ENCODE measurements at regions not wholly inside any gene's neighbourhood (a gene's known extent, or its start where the extent isn't known, plus 50 kb on each side); places are given as distances from the start of the nearest gene placed in this dataset.
"Not testable (repeated sequence)": the region's sequence is repeated elsewhere in the genome, so short reads cannot be mapped to it uniquely, and the experiment has no call there.

GRCh38 chr10:111598433-111599059, 521.7 kb downstream of the ADRA2A start:
- DNase-seq (ENCODE audit: low read depth): peak; percentile 2

GRCh38 chr10:111599943-111600342, 523.1 kb downstream of the ADRA2A start:
- DNase-seq (ENCODE audit: low read depth): no peak

GRCh38 chr10:111600772-111601171, 523.9 kb downstream of the ADRA2A start:
- no peak for DNase-seq (ENCODE audit: low read depth)

GRCh38 chr10:111612273-111612672, 535.4 kb downstream of the ADRA2A start:
- no peak for DNase-seq (ENCODE audit: low read depth)

- no peak for DNase-seq (ENCODE audit: low read depth)
These were observed 549.4 kb downstream of the GPAM start for GRCh38 chr10:111634191-111634590.

- no peak for DNase-seq (ENCODE audit: low read depth)
These were observed 537.5 kb downstream of the GPAM start for GRCh38 chr10:111646021-111646420.

GRCh38 chr10:111648046-111648445, 535.5 kb downstream of the GPAM start:
- DNase-seq (ENCODE audit: low read depth): no peak

GRCh38 chr10:111649080-111649479, 534.5 kb downstream of the GPAM start:
- DNase-seq (ENCODE audit: low read depth): not testable (repeated sequence)

- DNase-seq (ENCODE audit: low read depth): no peak
These were observed 533.5 kb downstream of the GPAM start for GRCh38 chr10:111650088-111650487.

- DNase-seq (ENCODE audit: low read depth): no peak
These were observed 527.5 kb downstream of the GPAM start for GRCh38 chr10:111656066-111656465.

GRCh38 chr10:111677759-111678158, 505.8 kb downstream of the GPAM start:
- DNase-seq (ENCODE audit: low read depth): no peak

GRCh38 chr10:111686796-111687195, 496.8 kb downstream of the GPAM start:
- no peak for DNase-seq (ENCODE audit: low read depth)

- DNase-seq (ENCODE audit: low read depth): no peak
These were observed 484.9 kb downstream of the GPAM start for GRCh38 chr10:111698711-111699110.

- no peak for DNase-seq (ENCODE audit: low read depth)
These were observed 479.6 kb downstream of the GPAM start for GRCh38 chr10:111703986-111704385.

- DNase-seq (ENCODE audit: low read depth): no peak
These were observed 478.5 kb downstream of the GPAM start for GRCh38 chr10:111705021-111705420.

- DNase-seq (ENCODE audit: low read depth): no peak
These were observed 477.2 kb downstream of the GPAM start for GRCh38 chr10:111706331-111706730.

- no peak for DNase-seq (ENCODE audit: low read depth)
These were observed 476.5 kb downstream of the GPAM start for GRCh38 chr10:111707076-111707475.

- no peak for DNase-seq (ENCODE audit: low read depth)
These were observed 474.0 kb downstream of the GPAM start for GRCh38 chr10:111709603-111710002.

GRCh38 chr10:111716032-111716431, 467.5 kb downstream of the GPAM start:
- no peak for DNase-seq (ENCODE audit: low read depth)

GRCh38 chr10:111724121-111724520, 459.4 kb downstream of the GPAM start:
- no peak for DNase-seq (ENCODE audit: low read depth)

- no peak for DNase-seq (ENCODE audit: low read depth)
These were observed 458.5 kb downstream of the GPAM start for GRCh38 chr10:111725050-111725449.

- DNase-seq (ENCODE audit: low read depth): no peak
These were observed 451.3 kb downstream of the GPAM start for GRCh38 chr10:111732166-111732785.

- no peak for DNase-seq (ENCODE audit: low read depth)
These were observed 444.3 kb downstream of the GPAM start for GRCh38 chr10:111739125-111739873.

- DNase-seq (ENCODE audit: low read depth): no peak
These were observed 443.8 kb downstream of the GPAM start for GRCh38 chr10:111739874-111740139.
